ENCODE measurements at regions not wholly inside any gene's neighbourhood (a gene's known extent, or its start where the extent isn't known, plus 50 kb on each side); places are given as distances from the start of the nearest gene placed in this dataset.

DNA sequence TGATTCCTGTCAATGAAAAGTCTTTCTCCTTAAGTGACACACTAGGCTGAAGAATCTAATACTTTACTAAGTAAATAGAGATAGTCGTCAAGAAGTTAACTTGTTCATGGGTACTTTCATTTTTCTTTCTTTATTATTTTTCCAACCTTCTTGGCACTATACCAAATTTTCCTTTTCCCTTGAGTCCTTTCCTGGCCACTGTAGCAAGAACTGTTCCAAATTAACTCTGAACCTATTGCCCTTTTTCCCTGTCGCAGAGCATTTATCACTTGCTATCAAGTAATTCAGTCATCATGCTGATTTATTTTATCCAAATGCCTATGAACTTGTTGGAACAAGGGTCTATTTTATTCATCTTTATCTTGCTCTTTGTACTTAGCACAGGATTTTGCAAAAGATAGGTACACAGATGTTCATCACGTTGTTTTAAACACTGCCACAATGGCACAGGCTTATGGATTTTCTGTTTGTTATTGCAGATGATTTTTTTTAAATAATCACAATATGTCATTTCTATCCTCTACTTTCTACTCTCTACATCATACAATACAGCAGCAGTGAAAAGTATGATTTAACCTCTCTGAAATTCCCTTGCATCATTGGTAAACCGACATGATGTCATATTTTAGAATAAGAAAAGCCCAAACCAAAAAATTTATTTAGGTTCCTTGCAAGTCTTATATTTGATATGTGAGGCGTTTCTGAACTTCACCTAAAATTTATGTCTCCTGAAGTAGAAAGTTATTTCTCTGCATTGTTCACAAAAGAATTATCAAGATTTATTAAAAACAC, 2352.3 kb downstream of the PCDH7 start:
- TF ChIP-seq, protein P1, sequence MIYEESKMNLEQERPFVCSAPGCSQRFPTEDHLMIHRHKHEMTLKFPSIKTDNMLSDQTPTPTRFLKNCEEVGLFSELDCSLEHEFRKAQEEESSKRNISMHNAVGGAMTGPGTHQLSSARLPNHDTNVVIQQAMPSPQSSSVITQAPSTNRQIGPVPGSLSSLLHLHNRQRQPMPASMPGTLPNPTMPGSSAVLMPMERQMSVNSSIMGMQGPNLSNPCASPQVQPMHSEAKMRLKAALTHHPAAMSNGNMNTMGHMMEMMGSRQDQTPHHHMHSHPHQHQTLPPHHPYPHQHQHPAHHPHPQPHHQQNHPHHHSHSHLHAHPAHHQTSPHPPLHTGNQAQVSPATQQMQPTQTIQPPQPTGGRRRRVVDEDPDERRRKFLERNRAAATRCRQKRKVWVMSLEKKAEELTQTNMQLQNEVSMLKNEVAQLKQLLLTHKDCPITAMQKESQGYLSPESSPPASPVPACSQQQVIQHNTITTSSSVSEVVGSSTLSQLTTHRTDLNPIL (CRISPR knock-in tag; IDR thresholded peaks at IDR 0.05; ENCODE audit: low read depth) = no peak
- peak; percentile 22; the same call in 1 of the 2 replicates for TF ChIP-seq TOX (CRISPR knock-in tag; IDR thresholded peaks at IDR 0.05; ENCODE audit: borderline replicate concordance)
- ATAC-seq = peak; percentile 23; the same call in 2 of the 3 replicates

- TF ChIP-seq CSRNP3 (CRISPR knock-in tag; IDR thresholded peaks at IDR 0.05) = no peak
- TF ChIP-seq, protein P2, sequence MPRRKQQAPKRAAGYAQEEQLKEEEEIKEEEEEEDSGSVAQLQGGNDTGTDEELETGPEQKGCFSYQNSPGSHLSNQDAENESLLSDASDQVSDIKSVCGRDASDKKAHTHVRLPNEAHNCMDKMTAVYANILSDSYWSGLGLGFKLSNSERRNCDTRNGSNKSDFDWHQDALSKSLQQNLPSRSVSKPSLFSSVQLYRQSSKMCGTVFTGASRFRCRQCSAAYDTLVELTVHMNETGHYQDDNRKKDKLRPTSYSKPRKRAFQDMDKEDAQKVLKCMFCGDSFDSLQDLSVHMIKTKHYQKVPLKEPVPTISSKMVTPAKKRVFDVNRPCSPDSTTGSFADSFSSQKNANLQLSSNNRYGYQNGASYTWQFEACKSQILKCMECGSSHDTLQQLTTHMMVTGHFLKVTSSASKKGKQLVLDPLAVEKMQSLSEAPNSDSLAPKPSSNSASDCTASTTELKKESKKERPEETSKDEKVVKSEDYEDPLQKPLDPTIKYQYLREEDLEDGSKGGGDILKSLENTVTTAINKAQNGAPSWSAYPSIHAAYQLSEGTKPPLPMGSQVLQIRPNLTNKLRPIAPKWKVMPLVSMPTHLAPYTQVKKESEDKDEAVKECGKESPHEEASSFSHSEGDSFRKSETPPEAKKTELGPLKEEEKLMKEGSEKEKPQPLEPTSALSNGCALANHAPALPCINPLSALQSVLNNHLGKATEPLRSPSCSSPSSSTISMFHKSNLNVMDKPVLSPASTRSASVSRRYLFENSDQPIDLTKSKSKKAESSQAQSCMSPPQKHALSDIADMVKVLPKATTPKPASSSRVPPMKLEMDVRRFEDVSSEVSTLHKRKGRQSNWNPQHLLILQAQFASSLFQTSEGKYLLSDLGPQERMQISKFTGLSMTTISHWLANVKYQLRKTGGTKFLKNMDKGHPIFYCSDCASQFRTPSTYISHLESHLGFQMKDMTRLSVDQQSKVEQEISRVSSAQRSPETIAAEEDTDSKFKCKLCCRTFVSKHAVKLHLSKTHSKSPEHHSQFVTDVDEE (CRISPR knock-in tag; IDR thresholded peaks at IDR 0.05) = no peak
- no peak for TF ChIP-seq BACH2 (CRISPR knock-in tag; IDR thresholded peaks at IDR 0.05; ENCODE audit: borderline replicate concordance)
- no peak for TF ChIP-seq TCF4 (CRISPR knock-in tag; IDR thresholded peaks at IDR 0.05; ENCODE audit: borderline replicate concordance)
- TF ChIP-seq ZNF8 (CRISPR knock-in tag; IDR thresholded peaks at IDR 0.05) = no peak
- TF ChIP-seq ZC3H10 (CRISPR knock-in tag; IDR thresholded peaks at IDR 0.05) = no peak
- no peak for TF ChIP-seq CSDC2 (CRISPR knock-in tag; IDR thresholded peaks at IDR 0.05)
- TF ChIP-seq ZFP30 (CRISPR knock-in tag; IDR thresholded peaks at IDR 0.05) = no peak
- TF ChIP-seq GLIS3 (CRISPR knock-in tag; IDR thresholded peaks at IDR 0.05) = no peak
- TF ChIP-seq, protein P1 (CRISPR knock-in tag; IDR thresholded peaks at IDR 0.05; ENCODE audit: low read depth) = no peak
- peak; percentile 73 for ATAC-seq
Observed at GRCh38 chr4:33073811-33074210, 2353.6 kb downstream of the PCDH7 start.

GRCh38 chr4:33078145-33078544, 2358.0 kb downstream of the PCDH7 start:
- ATAC-seq = no peak
- TF ChIP-seq, protein P1 (CRISPR knock-in tag; IDR thresholded peaks at IDR 0.05; ENCODE audit: low read depth) = no peak
- TF ChIP-seq ARNTL (CRISPR knock-in tag; IDR thresholded peaks at IDR 0.05; ENCODE audit: borderline replicate concordance, low read depth) = no peak
- no peak for TF ChIP-seq CSRNP3 (CRISPR knock-in tag; IDR thresholded peaks at IDR 0.05)
- TF ChIP-seq, protein P2 (CRISPR knock-in tag; IDR thresholded peaks at IDR 0.05) = no peak
- TF ChIP-seq CSDC2 (CRISPR knock-in tag; IDR thresholded peaks at IDR 0.05) = no peak

Measured in SK-N-SH treated with all-trans-retinoic acid at 6 μM for 48 hours (cell line).